Mesothelial cell of epicardium (in vitro differentiated cells): ENCODE measurements at regions not wholly inside any gene's neighbourhood (a gene's known extent, or its start where the extent isn't known, plus 50 kb on each side); places are given as distances from the start of the nearest gene placed in this dataset.

Source experiments
- DNase-seq, 2 experiments: peaks; one replicate each; pipeline ENCODE4 v3.0.0; 2021; ENCODE audit warnings: low spot score in 2 of 2; ENCODE audit not compliant: unreplicated experiment in 2 of 2
- H3K27ac Mint-ChIP-seq: 2 replicates; pipeline ENCODE4 v1.8.0; 2021; ENCODE audit warnings: mixed read lengths
- H3K27me3 Mint-ChIP-seq: 2 replicates; pipeline ENCODE4 v1.8.0; 2021; ENCODE audit warnings: low read depth, mixed read lengths
- H3K36me3 Mint-ChIP-seq: 2 replicates; pipeline ENCODE4 v1.8.0; 2021; ENCODE audit warnings: mixed read lengths
- H3K4me1 Mint-ChIP-seq: 2 replicates; pipeline ENCODE4 v1.8.0; 2021; ENCODE audit warnings: mixed read lengths
- H3K4me3 Mint-ChIP-seq: 2 replicates; pipeline ENCODE4 v1.8.0; 2021; ENCODE audit warnings: mild to moderate bottlenecking, moderate library complexity, mixed read lengths
- H3K9me3 Mint-ChIP-seq: 2 replicates; pipeline ENCODE4 v1.8.0; 2021; ENCODE audit warnings: mixed read lengths
- CTCF ChIP-seq: fragments of 200-600 bp; sonication (generic); IDR thresholded peaks from one replicate; pipeline ENCODE4 v1.5.0; 2021; ENCODE audit warnings: antibody characterized with exemption; ENCODE audit not compliant: unreplicated experiment

- H3K4me1 Mint-ChIP-seq, result peaks cover 7% of the 10 kb centered on the region
- no peak for DNase-seq
- no peak overlapping the region for H3K4me3 Mint-ChIP-seq
- TF ChIP-seq CTCF, result no peak
- no peak overlapping the region for H3K27ac Mint-ChIP-seq
- no peaks in the 10 kb centered on the region for H3K9me3 Mint-ChIP-seq
- H3K36me3 Mint-ChIP-seq, result no peaks in the 10 kb centered on the region
- H3K27me3 Mint-ChIP-seq, result no peaks in the 10 kb centered on the region
Observed at GRCh38 chr16:72721981-72722380, 325.9 kb downstream of the ZFHX3 start.

GRCh38 chr16:72715267-72715666 is 332.7 kb downstream of the ZFHX3 start:
- Mint-ChIP-seq H3K27me3 (no peaks in the 10 kb centered on the region), H3K36me3 (peaks cover 41% of the 10 kb centered on the region), H3K27ac (no peak overlapping the region), H3K4me1 (no peaks in the 10 kb centered on the region), H3K4me3 (no peak overlapping the region), H3K9me3 (peaks cover 40% of the 10 kb centered on the region)
- DNase-seq, result no peak
- TF ChIP-seq CTCF, result no peak

- no peak overlapping the region for H3K4me3 Mint-ChIP-seq
- H3K36me3 Mint-ChIP-seq, result peaks cover 47% of the 10 kb centered on the region
- no peaks in the 10 kb centered on the region for H3K4me1 Mint-ChIP-seq
- H3K27ac Mint-ChIP-seq, result no peak overlapping the region
- peaks cover 47% of the 10 kb centered on the region for H3K9me3 Mint-ChIP-seq
- no peak for DNase-seq
- TF ChIP-seq CTCF, result no peak
- H3K27me3 Mint-ChIP-seq, result no peaks in the 10 kb centered on the region
Observed at GRCh38 chr16:72711823-72712222, 336.1 kb downstream of the ZFHX3 start.

GRCh38 chr16:72705801-72706200 is 342.1 kb downstream of the ZFHX3 start:
- Mint-ChIP-seq H3K27me3 (no peaks in the 10 kb centered on the region), H3K4me1 (no peaks in the 10 kb centered on the region)
- DNase-seq, result no peak

GRCh38 chr16:72704746-72705372 is 343.1 kb downstream of the ZFHX3 start:
- Mint-ChIP-seq H3K27ac (no peak overlapping the region), H3K36me3 (peaks cover 4% of the 10 kb centered on the region), H3K27me3 (no peaks in the 10 kb centered on the region), H3K4me3 (no peak overlapping the region), H3K4me1 (peaks cover 2% of the 10 kb centered on the region), H3K9me3 (peaks cover 4% of the 10 kb centered on the region)
- DNase-seq, result no peak
- no peak for TF ChIP-seq CTCF

More at GRCh38 chr16:72705801-72706200, 342.1 kb downstream of the ZFHX3 start:
- H3K9me3 Mint-ChIP-seq, result peaks cover 8% of the 10 kb centered on the region
- H3K36me3 Mint-ChIP-seq, result peaks cover 8% of the 10 kb centered on the region
- no peak for TF ChIP-seq CTCF
- no peak overlapping the region for H3K4me3 Mint-ChIP-seq
- no peak overlapping the region for H3K27ac Mint-ChIP-seq

- Mint-ChIP-seq H3K36me3 (peaks cover 8% of the 10 kb centered on the region), H3K27me3 (no peaks in the 10 kb centered on the region), H3K4me1 (no peaks in the 10 kb centered on the region), H3K27ac (no peak overlapping the region), H3K9me3 (peaks cover 13% of the 10 kb centered on the region), H3K4me3 (no peak overlapping the region)
- no peak for TF ChIP-seq CTCF
- DNase-seq, result no peak
Observed at GRCh38 chr16:72689851-72690250, 358.1 kb downstream of the ZFHX3 start.
